H1 (cell line): ENCODE measurements at regions not wholly inside any gene's neighbourhood (a gene's known extent, or its start where the extent isn't known, plus 50 kb on each side); places are given as distances from the start of the nearest gene placed in this dataset.

ENCODE experiments used
- CTCF ChIA-PET: fragments of 300-600 bp; sonication (Branson Sonifier 250); formaldehyde crosslinking; loops from one replicate; lab custom pipeline; 2021; ENCODE audit not compliant: partially characterized antibody; lab: Charles Lee
- POLR2A ChIA-PET: fragments of 300-600 bp; sonication (Branson Sonifier 250); formaldehyde crosslinking; loops from one replicate; lab custom pipeline; 2021; ENCODE audit warnings: inconsistent platforms; ENCODE audit not compliant: partially characterized antibody; lab: Charles Lee
- DNase-seq, 2 experiments: peaks; one replicate each; pipeline versions ENCODE4 v3.0.0 to v3.0.0-alpha.2; 2010 to 2022; ENCODE audit warnings: low spot score in 2 of 2, low read depth in 1 of 2, mixed read lengths in 1 of 2
- FAIRE-seq: peaks from 2 replicates; lab custom pipeline; 2011; peaks lifted over from hg19 to GRCh38; lab: Jason Lieb, UNC
- H2AFZ ChIP-seq: 2 replicates; pipeline ENCODE4 v1.8.1; 2012; ENCODE audit warnings: low read length, inconsistent platforms
- H2AK5ac ChIP-seq: 2 replicates; pipeline ENCODE4 v1.6.1; 2013; ENCODE audit warnings: low read depth, low read length
- H2BK120ac ChIP-seq: replicated peaks from 2 replicates; pipeline ENCODE3; 2013; ENCODE audit warnings: low read depth, low read length, inconsistent platforms
- H2BK12ac ChIP-seq: 2 replicates; pipeline ENCODE4 v1.6.1; 2013; ENCODE audit warnings: low read depth, low read length
- H2BK15ac ChIP-seq: 2 replicates; pipeline ENCODE4 v1.6.1; 2013; ENCODE audit warnings: low read length
- H2BK20ac ChIP-seq: 2 replicates; pipeline ENCODE4 v1.6.1; 2013; ENCODE audit warnings: low read length
- H2BK5ac ChIP-seq: 2 replicates; pipeline ENCODE4 v1.6.1; 2013; ENCODE audit warnings: low read depth, low read length
- H3K14ac ChIP-seq: 2 replicates; pipeline ENCODE4 v1.6.1; 2013; ENCODE audit warnings: inconsistent platforms; ENCODE audit not compliant: insufficient read length
- H3K18ac ChIP-seq: 2 replicates; pipeline ENCODE4 v1.6.1; 2013; ENCODE audit warnings: low read length; ENCODE audit errors: extremely low read depth
- H3K23ac ChIP-seq: 2 replicates; pipeline ENCODE4 v1.6.1; 2013; ENCODE audit warnings: inconsistent platforms; ENCODE audit not compliant: insufficient read length
- H3K23me2 ChIP-seq: 2 replicates; pipeline ENCODE4 v1.6.1; 2013; ENCODE audit warnings: low read depth, low read length
- H3K27ac ChIP-seq: 2 replicates; pipeline ENCODE4 v1.6.1; 2011; ENCODE audit warnings: low read depth, low read length, inconsistent platforms
- H3K27me3 ChIP-seq, 4 experiments: replicated peaks in 1 of 4; 1 replicate in 1 of 4; 2 replicates in 3 of 4; pipeline versions ENCODE4 v1.6.1 to v1.8.1; 2011 to 2013; ENCODE audit warnings: low read length in 3 of 4, mild to moderate bottlenecking in 3 of 4, inconsistent platforms in 2 of 4, mixed read lengths in 2 of 4, moderate library complexity in 1 of 4; ENCODE audit not compliant: control insufficient read depth in 3 of 4, insufficient read depth in 3 of 4; ENCODE audit errors: extremely low read depth in 1 of 4
- H3K36me3 ChIP-seq, 4 experiments: 2 replicates each; pipeline versions ENCODE4 v1.6.1 to v1.8.1; 2011 to 2013; ENCODE audit warnings: mild to moderate bottlenecking in 4 of 4, low read length in 3 of 4, moderate library complexity in 2 of 4, control low read depth in 1 of 4, inconsistent platforms in 1 of 4; ENCODE audit not compliant: insufficient read depth in 4 of 4, control insufficient read depth in 2 of 4
- H3K4ac ChIP-seq: replicated peaks from 2 replicates; pipeline ENCODE3; 2013; ENCODE audit warnings: low read length, low read depth, mixed read lengths, inconsistent platforms; ENCODE audit not compliant: insufficient read length
- H3K4me1 ChIP-seq, 4 experiments: replicated peaks in 1 of 4; 1 replicate in 1 of 4; 2 replicates in 3 of 4; pipeline versions ENCODE4 v1.6.1 to v1.8.1; 2011 to 2013; ENCODE audit warnings: low read length in 3 of 4, inconsistent platforms in 2 of 4, mixed read lengths in 1 of 4; ENCODE audit not compliant: insufficient read depth in 4 of 4, control insufficient read depth in 3 of 4
- H3K4me2 ChIP-seq, 2 experiments: 2 replicates each; pipeline versions ENCODE4 v1.6.1 to v1.8.1; 2011 to 2013; ENCODE audit warnings: low read depth in 2 of 2, low read length in 2 of 2, control low read depth in 1 of 2, inconsistent platforms in 1 of 2, mild to moderate bottlenecking in 1 of 2; ENCODE audit not compliant: insufficient read depth in 1 of 2
- H3K4me3 ChIP-seq, 4 experiments: fragments of 200-600, 300-600 bp in 1 of 4; sonication (generic), shearing (Covaris generic), sonication (Bioruptor Twin) in 1 of 4; 2 replicates each; pipeline versions ENCODE4 v1.5.1 to v1.8.1; 2011 to 2016; ENCODE audit warnings: low read length in 4 of 4, low read depth in 3 of 4, control low read depth in 2 of 4, inconsistent platforms in 2 of 4, mild to moderate bottlenecking in 2 of 4, mixed read lengths in 1 of 4, moderate library complexity in 1 of 4; ENCODE audit not compliant: insufficient read depth in 2 of 4; ENCODE audit errors: extremely low read depth in 1 of 4
- H3K56ac ChIP-seq: replicated peaks from 2 replicates; pipeline ENCODE3; 2013; ENCODE audit warnings: low read depth, mild to moderate bottlenecking, mixed read lengths, low read length, inconsistent platforms; ENCODE audit not compliant: insufficient read length
- H3K79me1 ChIP-seq: 2 replicates; pipeline ENCODE4 v1.6.1; 2013; ENCODE audit warnings: low read depth, low read length, control low read depth
- H3K79me2 ChIP-seq, 2 experiments: 2 replicates each; pipeline versions ENCODE4 v1.6.1 to v1.8.1; 2012 to 2013; ENCODE audit warnings: low read length in 2 of 2, mild to moderate bottlenecking in 2 of 2, inconsistent platforms in 1 of 2; ENCODE audit not compliant: insufficient read depth in 2 of 2, control insufficient read depth in 1 of 2
- H3K9ac ChIP-seq, 4 experiments: replicated peaks in 1 of 4; 1 replicate in 1 of 4; 2 replicates in 3 of 4; pipeline versions ENCODE4 v1.6.1 to v1.8.1; 2011 to 2013; ENCODE audit warnings: low read depth in 3 of 4, low read length in 3 of 4, control low read depth in 2 of 4, mild to moderate bottlenecking in 2 of 4, moderate library complexity in 2 of 4, inconsistent platforms in 1 of 4; ENCODE audit errors: extremely low read depth in 1 of 4
- H3K9me3 ChIP-seq, 2 experiments: 2 replicates each; pipeline versions ENCODE4 v1.6.1 to v1.8.1; 2012 to 2013; ENCODE audit warnings: mild to moderate bottlenecking in 2 of 2, moderate library complexity in 2 of 2, control low read depth in 1 of 2, inconsistent platforms in 1 of 2, low read depth in 1 of 2, low read length in 1 of 2, mixed read lengths in 1 of 2; ENCODE audit not compliant: insufficient read depth in 2 of 2
- H4K20me1 ChIP-seq, 2 experiments: replicated peaks in 1 of 2; 2 replicates each; pipeline versions ENCODE3 to v1.8.1; 2011 to 2013; ENCODE audit warnings: inconsistent platforms in 2 of 2, low read length in 2 of 2, mild to moderate bottlenecking in 1 of 2; ENCODE audit not compliant: insufficient read depth in 2 of 2, control insufficient read depth in 1 of 2
- H4K5ac ChIP-seq: 2 replicates; pipeline ENCODE4 v1.6.1; 2013; ENCODE audit warnings: low read length, low read depth, mixed read lengths, inconsistent platforms; ENCODE audit not compliant: insufficient read length
- H4K8ac ChIP-seq: 2 replicates; pipeline ENCODE4 v1.8.0; 2013; ENCODE audit warnings: mild to moderate bottlenecking, moderate library complexity, low read length, inconsistent platforms; ENCODE audit not compliant: insufficient read depth; ENCODE audit errors: extremely low read depth
- H4K91ac ChIP-seq: replicated peaks from 2 replicates; pipeline ENCODE3; 2013; ENCODE audit warnings: low read length, mixed read lengths, inconsistent platforms; ENCODE audit not compliant: insufficient read length
- BACH1 ChIP-seq: IDR thresholded peaks from 2 replicates; pipeline ENCODE4 v1.6.1; 2012; ENCODE audit warnings: low read length, improper control_type of control experiment
- CEBPB ChIP-seq: IDR thresholded peaks from 2 replicates; pipeline ENCODE4 v1.6.1; 2012; ENCODE audit warnings: low read depth, low read length
- CHD2 ChIP-seq: IDR thresholded peaks from 2 replicates; pipeline ENCODE4 v1.6.1; 2012; ENCODE audit warnings: low read length, improper control_type of control experiment
- GTF2F1 ChIP-seq: IDR thresholded peaks from 2 replicates; pipeline ENCODE4 v1.6.1; 2012; ENCODE audit warnings: low read depth, low read length, improper control_type of control experiment, borderline replicate concordance
- JUND ChIP-seq: IDR thresholded peaks from 2 replicates; pipeline ENCODE4 v1.6.1; 2011; ENCODE audit warnings: mild to moderate bottlenecking, improper control_type of control experiment, low read length
- PHF8 ChIP-seq: fragments of 200-600 bp; sonication (generic); conservative IDR thresholded peaks from 2 replicates; pipeline ENCODE4 v1.7.1; 2012; ENCODE audit warnings: low read depth, mild to moderate bottlenecking, inconsistent platforms, low read length, moderate library complexity
- POLR2A ChIP-seq, 2 experiments: IDR thresholded peaks; 1 replicate in 1 of 2; 2 replicates in 1 of 2; pipeline ENCODE4 v1.6.1; 2011; ENCODE audit warnings: low read depth in 2 of 2, low read length in 2 of 2, mild to moderate bottlenecking in 2 of 2; ENCODE audit errors: control extremely low read depth in 1 of 2
- POU5F1 ChIP-seq: IDR thresholded peaks from 2 replicates; pipeline ENCODE4 v1.6.1; 2011; ENCODE audit warnings: low read depth, mild to moderate bottlenecking, low read length, moderate library complexity
- RNF2 ChIP-seq: fragments of 200-900, 300-1000 bp; sonication (generic); IDR thresholded peaks from 2 replicates; pipeline ENCODE4 v1.7.1; 2016; ENCODE audit warnings: borderline replicate concordance, low read depth, mild to moderate bottlenecking, antibody characterized with exemption, low read length; ENCODE audit not compliant: poor library complexity, severe bottlenecking; ENCODE audit errors: missing control alignments
- SIN3A ChIP-seq, 2 experiments: IDR thresholded peaks in 1 of 2; conservative IDR thresholded peaks in 1 of 2; 2 replicates each; pipeline ENCODE4 v1.6.1; 2011 to 2012; ENCODE audit warnings: low read length in 2 of 2, improper control_type of control experiment in 1 of 2, low read depth in 1 of 2, mild to moderate bottlenecking in 1 of 2
- SIX5 ChIP-seq: IDR thresholded peaks from 2 replicates; pipeline ENCODE4 v1.6.1; 2011; ENCODE audit warnings: mild to moderate bottlenecking, low read depth, low read length
- SP1 ChIP-seq: IDR thresholded peaks from 2 replicates; pipeline ENCODE4 v1.6.1; 2011; ENCODE audit warnings: low read depth, low read length
- SP2 ChIP-seq: IDR thresholded peaks from 2 replicates; pipeline ENCODE4 v1.6.1; 2012; ENCODE audit warnings: mild to moderate bottlenecking, low read length, inconsistent platforms
- SP4 ChIP-seq: IDR thresholded peaks from 2 replicates; pipeline ENCODE4 v1.6.1; 2012; ENCODE audit warnings: low read length, inconsistent platforms
- SRF ChIP-seq: IDR thresholded peaks from 2 replicates; pipeline ENCODE4 v1.6.1; 2011; ENCODE audit warnings: mild to moderate bottlenecking, low read depth, low read length, moderate library complexity
- TBP ChIP-seq: IDR thresholded peaks from 2 replicates; pipeline ENCODE4 v1.6.1; 2011; ENCODE audit warnings: low read depth, low read length, improper control_type of control experiment
- TCF12 ChIP-seq: IDR thresholded peaks from 2 replicates; pipeline ENCODE4 v1.6.1; 2011; ENCODE audit warnings: low read depth, mild to moderate bottlenecking, low read length
- WGBS, 2 experiments: shearing (Covaris generic) in 1 of 2; methylation state at CpG; one replicate each; pipeline versions ENCODE4 v1.1.6 to v1.1.7; 2013 to 2015; ENCODE audit warnings: low lambda C conversion rate in 2 of 2, mixed read lengths in 2 of 2, inconsistent platforms in 1 of 2, low coverage in 1 of 2, missing lambda C conversion rate in 1 of 2; ENCODE audit not compliant: insufficient replicate concordance in 2 of 2, insufficient coverage in 1 of 2, insufficient read length in 1 of 2; ENCODE audit errors: extremely low coverage in 1 of 2, missing lambda C conversion rate in 1 of 2; 5-methylcytosine and 5-hydroxymethylcytosine counted together

- Histone ChIP-seq H3K79me2 (no peaks in the 10 kb centered on the region), H3K27me3 (no peaks in the 10 kb centered on the region), H4K8ac (no peak overlapping the region), H3K4me1 (no peaks in the 10 kb centered on the region), H2BK5ac (no peak overlapping the region), H3K14ac (no peak overlapping the region), H3K23ac (no peak overlapping the region), H4K91ac (no peak overlapping the region), H4K5ac (no peak overlapping the region), H3K23me2 (no peaks in the 10 kb centered on the region), H2BK120ac (no peak overlapping the region), H3K56ac (no peak overlapping the region), H3K18ac (no peak overlapping the region), H3K4ac (no peak overlapping the region), H2AK5ac (no peak overlapping the region), H2BK15ac (no peak overlapping the region), H2BK20ac (no peak overlapping the region), H3K4me2 (no peak overlapping the region), H3K9me3 (no peaks in the 10 kb centered on the region), H2BK12ac (no peak overlapping the region), H3K79me1 (no peaks in the 10 kb centered on the region), H3K4me3 (no peak overlapping the region), H2AFZ (no peak overlapping the region), H3K36me3 (no peaks in the 10 kb centered on the region), H4K20me1 (no peaks in the 10 kb centered on the region), H3K27ac (no peak overlapping the region), H3K9ac (no peak overlapping the region)
- DNase-seq = no peak
- WGBS, 2 experiments = 87% methylated on average over 3 of the region's 3 CpGs; no CpG with 5 or more reads in 1 of the 2 experiments
- FAIRE-seq = no peak
- ChIA-PET POLR2A (interaction anchor here (0.6 kb wide), 1 partner anchor 297 kb away, joined by 3 read pairs; no protein-coding TSS in a partner anchor), CTCF (interaction anchor here (0.7 kb wide), 1 partner anchor 337 kb away, joined by 3 read pairs; no protein-coding TSS in a partner anchor)
- no peak for TF ChIP-seq TBP
- no peak for TF ChIP-seq BACH1
- TF ChIP-seq POU5F1 = no peak
- TF ChIP-seq JUND = no peak
- TF ChIP-seq PHF8 = no peak
- TF ChIP-seq SP1 = no peak
- no peak for TF ChIP-seq CHD2
- no peak for TF ChIP-seq POLR2A (IDR thresholded peaks at IDR 0.05; ENCODE audit: control extremely low read depth in 1 of 2, low read depth in 2 of 2, low read length in 2 of 2)
- no peak for TF ChIP-seq RNF2
- TF ChIP-seq SP4 = no peak
- no peak for TF ChIP-seq SRF
- no peak for TF ChIP-seq GTF2F1
- no peak for TF ChIP-seq CEBPB
- TF ChIP-seq SIX5 = no peak
- TF ChIP-seq TCF12 = no peak
- TF ChIP-seq SIN3A (conservative IDR thresholded peaks at IDR 0.05 in 1 of 2, IDR thresholded peaks at IDR 0.05 in 1 of 2; ENCODE audit: low read depth in 1 of 2, low read length in 2 of 2) = no peak
- no peak for TF ChIP-seq SP2
Observed at GRCh38 chr13:85247780-85248179, 551.4 kb downstream of the SLITRK6 start.
